NCI-H82 treated with DMSO at 0.1 percent for 48 hours (cell line): ENCODE measurements at regions not wholly inside any gene's neighbourhood (a gene's known extent, or its start where the extent isn't known, plus 50 kb on each side); places are given as distances from the start of the nearest gene placed in this dataset.

Experiments
- DNase-seq: peaks from one replicate; lab custom pipeline; 2025; ENCODE audit not compliant: unreplicated experiment; lab: John Stamatoyannopoulos, UW

DNA sequence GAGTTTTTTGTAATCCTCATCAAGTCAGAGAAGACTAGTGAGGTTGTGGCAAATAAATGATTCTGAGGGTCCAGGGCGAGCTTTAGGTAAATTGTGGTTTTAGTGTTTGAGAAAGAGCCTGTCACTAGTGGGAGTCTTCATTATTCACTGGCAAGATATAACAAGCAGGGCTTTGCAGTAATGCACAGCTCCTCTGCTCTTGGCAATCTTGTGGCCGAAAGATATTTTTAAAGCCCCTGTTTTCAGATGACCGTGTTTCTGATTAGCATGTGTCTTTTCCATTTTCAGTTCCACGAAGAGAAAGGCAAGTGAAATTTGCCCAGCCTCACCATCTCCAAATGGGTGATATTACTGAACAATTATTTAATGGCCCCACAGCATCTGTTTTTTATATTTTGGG lies 154.0 kb upstream of the BCL6 start:
- DNase-seq: no peak

DNA sequence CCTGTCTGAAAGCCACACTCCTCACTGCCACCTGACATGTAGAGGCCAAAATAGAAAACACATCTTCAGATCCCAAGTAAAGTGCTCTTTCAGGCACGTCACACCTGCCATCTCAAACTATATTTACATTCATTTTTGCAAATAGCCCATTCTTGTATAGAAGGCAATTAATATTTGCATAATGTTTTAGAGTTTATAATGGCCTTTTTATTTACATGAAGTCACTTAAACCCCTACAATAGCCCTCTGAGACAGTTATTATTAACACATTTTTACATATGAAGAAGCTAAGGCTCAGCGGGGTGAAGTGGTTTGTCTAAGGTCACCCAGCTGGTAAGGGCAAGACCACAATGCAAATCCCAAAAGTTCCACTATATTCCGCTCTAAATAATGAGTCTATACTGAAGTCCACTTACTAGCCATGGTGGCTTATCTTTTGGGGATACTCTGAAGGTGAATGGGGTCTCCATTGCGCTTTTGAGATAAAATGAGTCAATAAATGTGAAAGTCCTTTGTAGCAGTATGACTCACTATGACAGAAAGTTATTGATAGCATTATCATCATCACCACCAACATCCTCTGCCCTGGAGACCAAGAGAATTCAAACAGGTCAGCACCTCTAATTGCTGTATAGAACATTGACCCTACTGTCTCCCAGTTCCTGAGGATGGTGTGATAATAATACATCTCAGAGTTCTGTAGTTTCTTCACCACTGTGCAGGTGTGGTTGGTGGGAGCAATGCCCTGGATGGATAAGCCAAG lies 155.9 kb upstream of the BCL6 start:
- DNase-seq: no peak

DNA sequence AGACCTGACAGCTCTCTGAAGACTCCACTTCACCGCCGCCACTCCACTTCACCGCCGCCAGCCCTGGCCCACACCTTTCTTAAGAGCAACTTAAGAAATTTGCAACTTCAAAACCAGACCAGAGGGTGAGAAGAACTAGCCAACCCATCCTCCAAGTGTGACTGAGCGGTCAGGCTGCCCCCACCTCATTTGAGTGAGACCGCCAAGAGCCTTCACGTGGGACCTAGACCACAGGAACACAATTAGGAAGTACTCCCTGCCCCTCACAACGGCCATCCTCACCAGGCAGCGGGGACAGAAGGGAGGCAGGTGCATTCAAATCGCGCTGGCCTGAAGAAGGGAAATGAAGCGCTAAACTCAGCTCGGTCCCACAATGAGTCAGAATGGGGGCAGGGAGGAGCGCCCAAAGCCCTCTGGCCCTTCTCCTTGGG lies 156.8 kb upstream of the BCL6 start:
- DNase-seq: no peak

DNA sequence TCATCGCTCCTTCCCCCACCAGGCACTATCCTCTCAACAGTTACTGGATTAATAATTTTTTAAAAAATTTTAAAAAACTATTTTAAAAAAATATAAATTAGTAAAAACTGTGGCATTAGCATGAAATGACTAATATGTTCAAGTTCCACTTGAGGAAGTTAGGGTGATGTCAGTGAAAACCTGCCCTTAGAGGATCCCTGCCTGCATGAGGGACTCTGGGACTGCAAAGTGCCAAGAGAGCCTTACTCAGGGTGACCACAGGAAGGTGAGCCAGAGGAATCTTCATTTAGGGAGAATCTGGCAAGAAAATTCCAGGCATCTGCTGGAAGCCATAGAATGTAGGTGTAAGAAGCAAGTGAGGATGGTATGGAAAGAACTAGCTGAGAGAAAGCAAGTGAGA lies 157.7 kb upstream of the BCL6 start:
- no peak for DNase-seq

DNA sequence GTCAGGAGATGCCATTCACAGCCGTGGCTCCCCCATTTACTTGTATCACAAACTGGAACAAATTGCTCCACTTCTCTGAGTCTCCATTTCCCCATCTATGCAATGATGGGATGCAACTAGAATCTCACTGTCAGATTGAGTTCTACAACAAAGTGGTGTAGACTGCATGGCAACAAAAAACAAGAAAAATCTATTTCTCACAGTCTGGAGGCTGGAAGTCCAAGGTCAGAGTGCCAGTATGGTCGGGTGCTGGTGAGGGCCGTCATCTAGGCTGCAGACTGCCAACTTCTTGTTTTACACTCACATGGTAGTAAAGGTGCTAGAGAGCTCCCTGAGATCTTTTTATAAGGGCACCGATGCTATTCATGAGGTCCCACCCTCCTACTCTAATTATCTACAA lies 158.4 kb upstream of the BCL6 start:
- no peak for DNase-seq

DNA sequence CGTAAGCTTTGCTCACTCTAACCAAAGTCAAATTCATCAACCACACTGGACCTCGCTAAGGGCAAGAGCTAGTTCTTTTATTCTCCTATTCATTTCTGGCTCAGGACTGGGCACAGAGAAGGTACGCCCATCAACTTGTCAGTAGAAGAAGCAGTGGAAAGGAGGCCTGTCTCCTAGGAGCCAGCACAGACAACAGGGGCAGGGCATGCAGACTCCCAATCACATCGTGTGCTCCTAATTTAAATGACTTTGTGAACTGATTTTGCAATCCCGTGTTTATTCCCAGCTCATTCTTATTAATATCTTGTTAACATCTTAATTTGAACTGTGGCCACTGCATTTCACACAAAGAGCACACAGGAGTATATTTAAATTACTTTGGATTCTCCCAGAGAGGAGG lies 161.1 kb upstream of the BCL6 start:
- no peak for DNase-seq

DNA sequence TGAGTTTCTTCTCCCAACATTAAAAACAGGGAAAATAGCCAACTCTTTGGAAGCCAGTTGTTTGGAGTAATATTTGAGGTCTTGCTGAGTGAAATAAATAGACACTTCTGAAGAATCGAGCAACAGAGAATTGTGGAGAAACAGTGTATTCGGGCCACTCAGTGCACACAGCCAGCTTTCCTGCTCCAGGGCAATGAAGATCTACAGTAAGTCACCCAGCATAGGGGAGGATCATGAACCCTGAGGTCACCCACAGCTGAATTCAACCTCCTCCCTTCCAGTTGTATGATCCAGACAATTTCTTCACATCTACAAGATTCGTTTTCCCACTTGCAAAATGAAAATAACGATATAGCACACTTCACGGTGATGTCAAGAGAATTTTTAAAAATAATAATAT lies 161.7 kb upstream of the BCL6 start:
- no peak for DNase-seq

DNA sequence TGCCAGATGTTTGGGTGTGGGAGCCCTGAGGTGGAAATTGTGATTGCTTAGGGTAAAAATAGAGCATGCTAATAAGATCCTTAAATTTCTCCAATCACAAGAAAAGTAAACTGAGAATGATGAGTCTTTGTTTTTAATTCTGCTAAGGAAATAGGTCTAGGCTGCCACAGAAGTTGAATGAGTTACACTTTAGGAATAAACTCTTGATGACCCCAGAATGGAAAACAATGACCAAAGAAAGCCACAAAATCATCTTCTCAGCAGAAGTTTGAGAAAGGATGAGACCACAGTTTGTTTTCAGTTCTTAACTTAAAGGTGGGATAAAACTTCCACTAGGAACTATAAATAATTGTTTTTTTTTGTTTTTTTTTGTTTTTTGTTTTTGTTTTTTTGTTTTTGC lies 164.6 kb upstream of the BCL6 start:
- no peak for DNase-seq

DNA sequence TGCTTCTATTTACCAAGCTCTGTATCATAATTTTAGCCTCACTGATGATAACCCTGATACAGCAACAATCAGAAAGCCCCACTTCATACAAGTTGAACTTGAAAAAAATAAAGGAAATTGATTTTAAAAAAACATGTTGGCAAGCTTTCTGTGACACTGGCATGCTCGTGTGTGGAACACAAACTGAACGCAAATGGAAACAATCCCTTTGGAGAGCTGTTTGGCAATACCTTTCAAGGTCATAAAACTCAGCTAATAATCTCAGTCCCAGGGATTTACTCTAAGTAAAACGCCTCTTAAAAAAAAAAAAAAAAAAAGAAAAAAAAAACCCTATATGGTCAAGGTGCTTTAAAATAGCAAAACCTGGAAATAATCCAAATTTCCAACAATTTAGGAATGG lies 166.7 kb upstream of the BCL6 start:
- DNase-seq: no peak

DNA sequence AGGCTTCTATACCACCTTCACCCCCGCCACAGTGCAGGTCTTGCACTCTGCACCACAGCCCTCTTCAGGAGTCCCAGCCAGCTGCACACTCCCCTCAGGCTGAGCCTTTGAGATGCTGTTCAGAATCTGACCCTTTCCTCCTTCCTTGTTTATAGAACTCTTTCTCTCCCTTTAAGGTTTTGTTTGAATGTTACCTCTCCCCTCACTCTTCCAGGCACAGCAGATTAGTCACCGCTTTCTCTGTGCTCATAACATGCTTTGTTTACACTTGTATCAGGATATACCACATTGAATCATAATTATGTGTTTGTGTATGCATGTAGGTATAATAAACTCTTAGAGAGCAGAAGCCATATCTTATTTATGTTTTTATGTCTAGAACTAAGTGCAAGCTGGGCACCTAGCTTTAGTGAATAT lies 168.4 kb upstream of the BCL6 start:
- no peak for DNase-seq

DNA sequence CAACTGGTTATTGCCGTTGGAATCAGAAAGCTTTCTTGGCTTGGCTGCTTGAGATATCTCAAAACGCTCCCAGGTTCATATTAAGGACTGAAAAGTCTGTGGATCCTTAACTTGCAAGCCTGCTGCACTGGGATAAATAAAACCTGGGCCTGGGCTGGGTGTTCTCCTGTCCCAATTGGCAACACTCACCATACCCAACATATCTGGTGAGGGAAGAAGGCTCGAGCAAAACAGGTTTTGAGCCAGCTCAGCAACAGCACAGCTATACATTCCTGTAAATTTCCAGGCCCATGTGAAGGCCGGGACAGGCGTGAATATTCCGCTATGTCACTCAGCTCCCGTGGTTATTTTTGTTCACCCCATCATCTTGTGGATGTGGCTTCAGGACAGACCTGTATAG lies 169.0 kb upstream of the BCL6 start:
- no peak for DNase-seq

DNA sequence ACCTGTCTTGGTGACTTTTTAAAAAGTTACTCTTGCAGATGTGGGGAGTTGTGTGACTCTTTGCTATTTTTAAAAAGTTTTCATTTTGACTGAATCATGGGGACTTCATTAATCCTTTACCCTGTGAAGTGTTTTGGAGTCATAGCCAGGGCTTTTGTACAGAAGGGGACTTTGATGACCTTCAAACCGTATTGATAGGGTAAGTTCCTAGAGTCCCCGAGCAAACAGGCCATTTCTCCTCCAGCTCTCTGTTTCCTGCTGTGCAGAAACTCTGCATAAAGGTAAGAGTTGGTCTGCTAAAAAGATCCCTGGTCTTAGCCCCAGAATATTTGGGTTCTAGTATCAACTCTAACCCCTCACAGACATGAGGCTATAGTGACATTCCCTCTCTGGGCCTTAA lies 170.8 kb upstream of the BCL6 start:
- no peak for DNase-seq

DNA sequence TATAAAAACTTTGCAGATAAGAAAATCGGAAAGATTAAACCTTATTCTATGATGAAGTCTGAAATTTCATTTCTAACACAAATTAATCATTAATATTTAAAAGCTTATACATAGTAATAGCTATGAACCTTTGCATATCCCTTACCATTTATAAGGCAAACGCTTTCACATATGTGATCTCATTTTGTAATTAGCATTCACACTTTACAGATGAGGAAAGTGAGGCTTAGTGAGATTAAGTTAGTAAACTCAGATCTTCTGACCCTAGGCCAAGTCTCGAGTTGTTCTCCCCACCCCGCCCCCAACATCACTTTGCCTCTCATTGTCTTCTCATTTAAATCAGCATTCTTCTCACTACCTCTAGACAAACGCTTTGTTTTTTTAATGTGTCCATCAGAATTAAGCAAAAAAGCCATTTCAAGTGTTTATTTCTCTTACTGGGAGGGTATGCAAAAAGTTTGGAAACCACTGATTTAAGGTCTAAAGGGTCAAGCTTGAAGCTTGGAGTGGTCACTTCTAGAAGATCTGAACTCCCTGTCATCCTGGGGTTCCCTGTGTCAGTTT lies 172.9 kb upstream of the BCL6 start:
- no peak for DNase-seq

DNA sequence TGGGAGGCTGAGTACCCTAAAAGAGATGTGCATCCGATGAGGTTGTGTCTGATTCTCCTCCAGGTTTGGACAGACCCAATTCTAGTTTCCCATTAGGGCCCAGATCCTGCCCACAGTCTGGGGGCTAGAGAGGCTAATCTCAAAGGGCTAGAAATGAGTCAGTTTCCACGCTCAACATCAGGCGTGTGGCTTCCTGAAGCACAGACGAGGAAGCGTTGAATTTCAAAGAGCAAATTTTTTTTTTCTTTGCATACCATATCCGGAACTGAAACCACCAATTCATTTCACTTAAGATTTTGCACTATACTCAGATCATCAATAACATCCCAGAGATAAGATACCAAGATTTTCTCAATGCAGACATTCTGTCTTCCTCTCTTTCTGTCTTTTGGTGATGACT lies 173.8 kb upstream of the BCL6 start:
- DNase-seq: no peak

DNA sequence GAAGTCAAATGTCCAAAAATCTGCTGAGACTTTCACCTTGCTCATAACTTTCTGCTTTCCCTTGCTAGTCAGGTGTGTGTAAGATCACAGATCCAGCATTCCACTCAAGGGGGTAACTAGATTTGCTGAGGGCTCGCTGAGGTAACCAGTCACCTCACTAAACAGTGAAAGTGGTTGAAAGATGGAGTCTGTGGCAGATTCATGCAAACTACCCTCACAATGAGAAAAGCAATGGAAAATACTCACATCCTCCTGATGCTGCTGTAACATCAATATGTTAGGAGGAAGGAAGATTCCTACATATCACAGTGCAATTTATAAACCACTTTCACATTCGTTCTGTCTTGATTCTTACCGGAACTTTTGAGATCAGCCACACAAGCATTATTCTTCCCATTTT lies 174.3 kb upstream of the BCL6 start:
- no peak for DNase-seq

DNA sequence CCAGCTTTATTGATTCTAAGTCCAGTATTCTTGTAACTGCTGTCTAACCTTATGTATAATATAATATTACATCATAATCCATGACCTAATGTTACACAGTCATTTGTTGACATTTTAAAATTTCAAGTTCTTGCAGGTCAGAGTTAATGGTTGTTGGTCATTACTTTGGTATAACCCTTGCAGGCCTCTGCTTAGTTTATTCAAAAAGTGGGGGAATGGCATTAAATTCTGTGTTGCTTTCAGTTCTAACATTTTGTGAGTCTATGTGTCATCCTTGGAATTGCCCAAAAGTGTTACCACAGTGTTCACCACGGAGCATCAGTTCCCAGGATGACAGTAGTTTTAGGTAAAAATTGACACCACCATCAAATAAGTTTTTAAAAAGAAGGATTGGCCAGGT lies 174.8 kb upstream of the BCL6 start:
- no peak for DNase-seq

DNA sequence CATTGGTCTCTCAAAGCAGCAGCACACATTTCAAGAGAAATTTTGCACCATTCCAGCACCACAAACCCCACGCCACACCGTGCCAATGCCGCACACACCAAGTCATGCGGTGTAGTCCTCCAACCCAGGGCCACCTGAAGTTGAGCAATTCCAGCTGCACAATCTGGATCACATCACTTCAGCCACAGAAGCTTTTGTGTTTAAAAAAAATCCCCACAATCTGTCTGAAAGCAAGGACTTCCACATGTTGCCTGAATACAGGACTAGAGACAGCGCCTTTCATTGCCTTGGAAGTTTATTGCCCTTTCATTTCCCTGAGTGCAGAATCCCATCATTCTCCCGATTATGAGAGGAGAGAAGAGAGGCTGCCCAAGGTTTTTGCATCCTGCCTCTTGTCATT lies 175.6 kb upstream of the BCL6 start:
- no peak for DNase-seq

DNA sequence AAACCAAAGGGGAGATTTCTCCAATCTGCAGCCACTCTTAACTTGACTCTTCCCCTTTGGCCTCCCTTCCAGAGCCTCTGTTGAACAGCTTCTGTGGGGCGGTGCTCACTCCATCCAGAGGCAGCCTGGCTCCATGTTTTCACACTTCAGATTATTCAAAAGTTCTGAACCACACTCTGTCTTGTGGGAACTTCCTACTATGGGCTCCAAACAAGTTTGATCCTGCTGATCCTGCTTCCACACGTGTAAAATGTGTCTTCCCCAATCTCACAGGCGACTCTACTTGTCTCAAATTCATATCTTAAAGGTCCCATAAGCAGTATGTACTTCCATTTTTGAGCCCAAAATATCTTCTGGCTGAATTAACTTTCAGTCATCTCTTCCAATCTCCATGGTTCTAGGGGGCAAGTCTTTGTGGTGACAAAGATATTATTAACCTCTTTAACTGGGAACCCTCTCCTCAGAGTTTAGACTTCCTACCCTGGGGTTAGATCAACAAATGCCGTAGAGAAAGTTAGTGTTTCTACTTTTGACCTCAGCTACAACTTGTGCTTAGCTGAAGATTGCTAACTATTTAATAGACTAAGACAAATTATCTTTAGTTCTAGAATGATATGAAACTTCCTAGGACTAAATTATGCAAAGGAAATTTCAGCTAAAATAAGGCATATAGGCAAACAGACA lies 176.3 kb upstream of the BCL6 start:
- DNase-seq: no peak

DNA sequence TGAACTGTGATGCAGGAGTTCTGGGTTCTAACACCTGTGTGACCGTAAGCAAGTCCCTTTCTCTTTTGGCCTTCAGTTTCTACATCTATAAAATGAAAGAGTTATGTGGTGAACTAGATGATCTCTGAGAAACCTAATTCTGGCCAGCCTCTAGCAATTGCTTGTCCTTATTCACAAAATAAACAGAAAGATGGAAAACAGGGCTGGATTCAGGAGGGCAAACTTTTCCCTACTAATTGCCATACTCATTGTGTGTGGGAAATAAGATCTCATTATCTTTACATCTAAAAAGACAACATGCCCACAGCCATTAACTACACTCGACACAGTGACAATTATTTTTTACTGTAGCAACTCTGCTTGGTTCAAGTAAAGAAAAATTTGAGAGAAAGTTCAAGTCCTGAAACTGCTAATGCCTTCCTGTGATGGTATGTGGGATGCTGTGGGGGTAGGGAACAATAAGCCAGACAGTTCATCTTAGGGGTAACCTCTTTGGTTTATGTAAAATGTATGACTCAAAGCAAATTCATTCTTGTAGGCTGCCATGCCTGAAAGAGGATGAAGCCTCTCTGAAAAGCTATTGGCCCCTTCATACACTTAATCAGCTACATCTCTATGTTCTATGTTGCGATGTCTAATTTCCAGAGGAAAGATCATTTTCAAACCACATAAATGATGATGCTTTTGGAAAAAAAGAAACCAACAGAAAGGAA lies 177.6 kb upstream of the BCL6 start:
- DNase-seq: no peak

DNA sequence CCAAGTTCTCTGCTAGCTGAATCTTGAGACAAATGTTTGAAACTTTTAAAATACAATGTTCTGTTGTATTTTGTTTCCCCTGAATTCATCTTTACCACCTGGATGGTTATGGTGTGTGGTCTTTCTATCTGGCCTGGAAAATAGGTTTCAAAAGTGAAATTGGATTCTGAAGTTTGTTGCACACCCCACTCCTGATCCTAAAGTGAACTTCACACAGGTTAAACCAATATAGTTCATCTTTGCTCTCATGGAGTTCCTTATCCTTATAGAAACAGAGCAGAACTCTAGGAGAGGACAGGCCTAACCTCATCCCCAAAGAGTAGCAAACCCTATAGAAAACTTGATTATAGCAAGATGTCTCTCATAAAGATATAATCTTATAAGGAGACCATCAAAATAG lies 179.4 kb upstream of the BCL6 start:
- no peak for DNase-seq

DNA sequence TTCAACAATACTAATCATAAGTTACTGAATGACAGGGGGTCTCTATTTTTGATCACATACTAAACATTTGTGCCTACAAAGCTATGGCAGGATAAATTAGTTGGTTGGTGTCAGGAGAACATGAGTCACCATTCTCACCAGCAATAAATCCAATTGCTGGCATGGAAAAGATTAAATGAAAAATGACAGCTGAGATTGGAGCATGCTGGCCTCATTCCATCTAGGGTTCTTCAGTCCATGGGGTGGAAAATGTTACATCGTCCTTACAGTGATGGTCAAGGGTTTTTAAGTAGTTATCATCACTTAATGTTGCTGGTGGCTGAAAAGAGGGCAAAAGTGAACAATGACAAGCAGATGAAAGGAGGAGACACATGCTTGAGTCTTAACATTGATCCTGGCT lies 180.1 kb upstream of the BCL6 start:
- DNase-seq: no peak

DNA sequence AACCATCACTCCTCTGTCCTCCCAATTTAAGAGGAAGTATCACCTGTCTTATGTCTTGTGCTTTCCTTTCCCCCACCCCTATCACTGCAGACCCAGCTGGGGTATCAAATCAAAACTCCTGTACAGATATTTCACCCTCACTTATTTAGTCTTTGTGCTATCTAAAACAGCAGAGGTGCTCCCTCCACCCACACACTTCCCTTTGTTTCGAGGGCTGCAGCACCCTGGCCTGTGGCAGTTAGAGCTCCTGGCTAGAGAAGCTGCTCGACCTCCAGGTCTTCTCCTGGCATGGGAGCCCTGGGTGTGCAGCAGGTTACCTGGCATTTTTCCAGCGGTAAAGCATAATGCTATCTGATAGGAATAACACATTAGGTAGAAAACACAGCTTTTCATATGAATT lies 181.4 kb upstream of the BCL6 start:
- no peak for DNase-seq
